Spleen (tissue), 11 donors: ENCODE measurements at regions not wholly inside any gene's neighbourhood (a gene's known extent, or its start where the extent isn't known, plus 50 kb on each side); places are given as distances from the start of the nearest gene placed in this dataset.

ENCODE experiments used
- DNase-seq: peaks from one replicate; pipeline ENCODE4 v3.0.0-alpha.2; 2020
- H3K27ac ChIP-seq, 8 donors: fragments of 200-600 bp; sonication (generic) in 7 of 8; 1 replicate in 4 of 8; 2 replicates in 4 of 8; pipeline versions ENCODE4 v1.5.0 to v1.8.0; 2016 to 2021; ENCODE audit warnings: inconsistent platforms in 4 of 8, mild to moderate bottlenecking in 4 of 8, moderate library complexity in 1 of 8
- H3K27me3 ChIP-seq, 7 donors: fragments of 200-600 bp; sonication (generic) in 6 of 7; replicated peaks in 1 of 7; 1 replicate in 4 of 7; 2 replicates in 3 of 7; pipeline versions ENCODE4 v1.5.0 to v1.8.0; 2016 to 2021; ENCODE audit warnings: inconsistent platforms in 3 of 7, mild to moderate bottlenecking in 1 of 7
- H3K36me3 ChIP-seq, 6 donors: fragments of 200-600 bp; sonication (generic) in 5 of 6; 1 replicate in 4 of 6; 2 replicates in 2 of 6; pipeline versions ENCODE4 v1.5.0 to v1.8.0; 2016 to 2021; ENCODE audit warnings: inconsistent platforms in 2 of 6
- H3K4me1 ChIP-seq, 6 donors: fragments of 200-600 bp; sonication (generic) in 5 of 6; 1 replicate in 3 of 6; 2 replicates in 3 of 6; pipeline versions ENCODE4 v1.5.0 to v1.8.0; 2016 to 2021; ENCODE audit warnings: inconsistent platforms in 3 of 6
- H3K4me3 ChIP-seq, 8 donors: fragments of 200-600 bp; sonication (generic) in 7 of 8; 1 replicate in 4 of 8; 2 replicates in 4 of 8; pipeline versions ENCODE4 v1.5.0 to v1.8.0; 2016 to 2021; ENCODE audit warnings: inconsistent platforms in 4 of 8, mild to moderate bottlenecking in 4 of 8, moderate library complexity in 2 of 8
- H3K9me3 ChIP-seq, 8 donors: fragments of 200-600 bp; sonication (generic) in 7 of 8; 1 replicate in 4 of 8; 2 replicates in 4 of 8; pipeline versions ENCODE4 v1.5.0 to v1.8.0; 2016 to 2021; ENCODE audit warnings: inconsistent platforms in 4 of 8
- CTCF ChIP-seq, 11 experiments: fragments of 200-600 bp in 7 of 11; fragments of 450-650 bp in 4 of 11; sonication (generic) in 4 of 11; IDR thresholded peaks in 8 of 11; conservative IDR thresholded peaks in 3 of 11; 1 replicate in 7 of 11; 2 replicates in 4 of 11; pipeline versions ENCODE4 v1.4.0 to v1.8.0; 2016 to 2021; ENCODE audit warnings: antibody characterized with exemption in 11 of 11, inconsistent platforms in 4 of 11, mild to moderate bottlenecking in 1 of 11
- POLR2A ChIP-seq, 3 donors: fragments of 450-650 bp; IDR thresholded peaks; one replicate each; pipeline ENCODE4 v1.5.1; 2017; ENCODE audit warnings: antibody characterized with exemption in 3 of 3, mild to moderate bottlenecking in 1 of 3
- POLR2AphosphoS5 ChIP-seq, 3 donors: sonication (generic); formaldehyde crosslinking; IDR thresholded peaks; one replicate each; pipeline ENCODE4 v1.5.1; 2017; ENCODE audit warnings: antibody characterized with exemption in 3 of 3
- WGBS, 5 donors: extraction: QIAGEN DNeasy Blood & Tissue Kit in 3 of 5; methylation state at CpG; one replicate each; pipeline versions ENCODE4 v1.1.5 to v1.1.7; 2013 to 2018; 5-methylcytosine and 5-hydroxymethylcytosine counted together
- intact Hi-C: fragments of 100-400 bp; cut with DNase I; formaldehyde crosslinking; loops from one replicate; pipeline ENCODE4 v1.15.0; 2023; ENCODE audit warnings: low total_unique reads
- donor health status: healthy with polysubstance abuse.
- donor health status: DM: no; HTN: no; CAD: no; lungs with moderate emphysema.
- donor health status: DM: no; HTN: no; CAD: no.
- donor health status: Bipolar disorder and iron deficiency.
- donor health status: healthy.
- donor health status: DM: no; HTN: no; CAD: no.
- donor health status: DM: yes; HTN: yes; CAD: no.

DNA sequence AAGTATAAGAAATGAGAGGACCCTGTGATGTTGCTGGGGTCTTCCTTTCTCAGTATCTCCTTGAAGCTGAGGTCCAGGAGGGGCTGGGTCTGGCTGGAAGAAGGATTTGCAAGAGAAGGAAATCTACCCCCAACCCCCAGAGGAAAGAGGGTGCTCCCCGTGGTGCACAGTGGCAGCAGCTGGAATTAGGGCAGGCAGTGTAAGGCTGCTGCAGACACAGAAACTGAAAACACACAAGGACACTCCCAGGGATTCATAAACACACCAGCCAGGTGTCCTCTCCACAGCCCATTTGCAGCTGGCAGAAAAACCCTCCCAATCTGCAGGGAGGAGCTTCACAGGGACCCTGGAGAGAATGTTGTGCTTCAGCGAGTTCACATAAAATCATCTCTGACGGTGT lies 297.2 kb downstream of the CDH26 start:
- 59 to 67% (median 63%) methylated on average over 3 of the region's 3 CpGs for WGBS, 5 donors
- peaks cover 0 to 6% (median 0%) of the 10 kb centered on the region in 6 donors for H3K4me1 ChIP-seq
- TF ChIP-seq CTCF (IDR thresholded peaks at IDR 0.05 in 8 of 11, conservative IDR thresholded peaks at IDR 0.05 in 3 of 11), result no peak
- no peak for TF ChIP-seq POLR2A (IDR thresholded peaks at IDR 0.05)
- no peak for TF ChIP-seq POLR2AphosphoS5 (IDR thresholded peaks at IDR 0.05)
- no peaks in the 10 kb centered on the region for H3K9me3 ChIP-seq
- intact Hi-C loops, result no loop called here
- no peak for DNase-seq
- no peak overlapping the region for H3K4me3 ChIP-seq
- H3K36me3 ChIP-seq, result no peaks in the 10 kb centered on the region
- peaks cover 0 to 26% (median 0%) of the 10 kb centered on the region in 7 donors for H3K27me3 ChIP-seq
- no peak overlapping the region for H3K27ac ChIP-seq

DNA sequence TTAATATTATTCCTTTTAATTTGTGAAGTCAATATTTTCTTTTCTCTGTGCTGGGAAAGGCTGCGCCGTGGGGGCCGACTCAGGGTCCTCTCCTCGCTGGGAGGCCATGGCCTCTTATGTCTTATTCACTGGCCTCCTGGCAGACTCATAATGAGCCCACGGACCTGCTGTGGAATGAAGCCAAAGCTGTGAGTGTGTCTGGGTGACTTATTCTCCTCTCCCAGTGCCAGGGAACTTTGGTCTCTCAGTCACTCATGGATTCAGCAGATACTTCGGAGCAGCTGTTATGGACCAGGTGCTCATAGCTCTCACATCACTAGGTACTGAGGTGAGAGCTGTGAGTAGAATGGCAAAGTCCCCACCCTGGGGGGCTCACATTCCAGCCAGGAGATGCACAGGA lies 297.6 kb downstream of the CDH26 start:
- DNase-seq, result no peak
- no peak overlapping the region for H3K27ac ChIP-seq
- H3K36me3 ChIP-seq, result no peaks in the 10 kb centered on the region
- peaks cover 0 to 26% (median 0%) of the 10 kb centered on the region in 7 donors for H3K27me3 ChIP-seq
- WGBS, 5 donors, result 82 to 96% (median 88%) methylated on average over 6 of the region's 6 CpGs
- H3K4me3 ChIP-seq, result no peak overlapping the region
- intact Hi-C loops, result no loop called here
- H3K9me3 ChIP-seq, result no peaks in the 10 kb centered on the region
- peaks cover 0 to 6% (median 0%) of the 10 kb centered on the region in 6 donors for H3K4me1 ChIP-seq
- TF ChIP-seq POLR2A (IDR thresholded peaks at IDR 0.05) (no peak), POLR2AphosphoS5 (IDR thresholded peaks at IDR 0.05) (no peak), CTCF (IDR thresholded peaks at IDR 0.05 in 8 of 11, conservative IDR thresholded peaks at IDR 0.05 in 3 of 11) (no peak)

- TF ChIP-seq CTCF (IDR thresholded peaks at IDR 0.05 in 8 of 11, conservative IDR thresholded peaks at IDR 0.05 in 3 of 11) (no peak), POLR2AphosphoS5 (IDR thresholded peaks at IDR 0.05) (no peak), POLR2A (IDR thresholded peaks at IDR 0.05) (no peak)
- H3K27ac ChIP-seq, result no peak overlapping the region
- peaks cover 0 to 26% (median 0%) of the 10 kb centered on the region in 7 donors for H3K27me3 ChIP-seq
- peaks cover 0 to 6% (median 0%) of the 10 kb centered on the region in 6 donors for H3K4me1 ChIP-seq
- 83 to 89% (median 88%) methylated on average over 6 of the region's 6 CpGs for WGBS, 5 donors
- no peaks in the 10 kb centered on the region for H3K9me3 ChIP-seq
- intact Hi-C loops, result no loop called here
- no peak overlapping the region for H3K4me3 ChIP-seq
- no peak for DNase-seq
- no peaks in the 10 kb centered on the region for H3K36me3 ChIP-seq
Observed at GRCh38 chr20:60256811-60257210, 298.6 kb downstream of the CDH26 start.

- Histone ChIP-seq H3K4me3 (no peak overlapping the region), H3K36me3 (no peaks in the 10 kb centered on the region), H3K4me1 (peaks cover 0 to 6% (median 0%) of the 10 kb centered on the region in 6 donors), H3K9me3 (no peaks in the 10 kb centered on the region), H3K27me3 (peaks cover 0 to 21% (median 0%) of the 10 kb centered on the region in 7 donors), H3K27ac (no peak overlapping the region)
- 68 to 87% (median 81%) methylated on average over 3 of the region's 3 CpGs for WGBS, 5 donors
- intact Hi-C loops, result no loop called here
- TF ChIP-seq POLR2AphosphoS5 (IDR thresholded peaks at IDR 0.05) (no peak), CTCF (IDR thresholded peaks at IDR 0.05 in 8 of 11, conservative IDR thresholded peaks at IDR 0.05 in 3 of 11) (no peak), POLR2A (IDR thresholded peaks at IDR 0.05) (no peak)
- no peak for DNase-seq
Observed at GRCh38 chr20:60257671-60258070, 299.4 kb downstream of the CDH26 start.
